SK-N-SH (cell line): ENCODE measurements at regions not wholly inside any gene's neighbourhood (a gene's known extent, or its start where the extent isn't known, plus 50 kb on each side); places are given as distances from the start of the nearest gene placed in this dataset.
"Not testable (repeated sequence)": the region's sequence is repeated elsewhere in the genome, so short reads cannot be mapped to it uniquely, and the experiment has no call there.

ENCODE experiments used
- CTCF ChIA-PET: fragments of 300-600, 350-600 bp; formaldehyde crosslinking; extraction: SDS; loops from one replicate; lab custom pipeline; 2021; lab: Yijun Ruan, JAX
- POLR2A ChIA-PET: fragments of 350-600 bp; sonication (Branson Sonifier 250); formaldehyde crosslinking; extraction: SDS; loops from one replicate; lab custom pipeline; 2020; ENCODE audit warnings: antibody characterized with exemption, inconsistent platforms; lab: Yijun Ruan, JAX
- DNase-seq: peaks from one replicate; pipeline ENCODE4 v3.0.0; 2012
- H2AFZ ChIP-seq: fragments of 200-600 bp; sonication (generic); 2 replicates; pipeline ENCODE4 v1.8.1; 2016; ENCODE audit warnings: antibody characterized with exemption, mild to moderate bottlenecking, low read depth
- H3F3A ChIP-seq: fragments of 200-600 bp; sonication (generic); replicated peaks from 2 replicates; pipeline ENCODE3; 2016; ENCODE audit warnings: antibody characterized with exemption, mild to moderate bottlenecking; ENCODE audit not compliant: insufficient read depth
- H3K27ac ChIP-seq, 2 experiments: fragments of 200-500 bp in 1 of 2; fragments of 200-600 bp in 1 of 2; sonication (Bioruptor generic) in 1 of 2; sonication (generic), shearing (Covaris generic) in 1 of 2; 2 replicates each; pipeline versions ENCODE4 v1.5.1 to v1.6.1; 2014 to 2016; ENCODE audit warnings: low read depth in 2 of 2, inconsistent platforms in 1 of 2, low read length in 1 of 2, mild to moderate bottlenecking in 1 of 2, mixed read lengths in 1 of 2
- H3K27me3 ChIP-seq: fragments of 200-600 bp; sonication (generic), shearing (Covaris generic); 2 replicates; pipeline ENCODE4 v1.6.1; 2016; ENCODE audit warnings: mixed run types; ENCODE audit not compliant: insufficient read depth
- H3K36me3 ChIP-seq, 2 experiments: fragments of 200-500 bp in 1 of 2; fragments of 200-600 bp in 1 of 2; sonication (Bioruptor generic) in 1 of 2; sonication (generic) in 1 of 2; replicated peaks in 1 of 2; 2 replicates each; pipeline versions ENCODE3 to v1.5.1; 2014 to 2016; ENCODE audit warnings: low read length in 1 of 2, mild to moderate bottlenecking in 1 of 2; ENCODE audit not compliant: insufficient read depth in 2 of 2, control insufficient read depth in 1 of 2
- H3K4me1 ChIP-seq, 2 experiments: fragments of 200-500 bp in 1 of 2; fragments of 200-600 bp in 1 of 2; sonication (Bioruptor generic) in 1 of 2; sonication (generic), shearing (Covaris generic) in 1 of 2; 2 replicates each; pipeline versions ENCODE4 v1.5.1 to v1.6.1; 2014 to 2016; ENCODE audit warnings: low read depth in 1 of 2, low read length in 1 of 2, mixed run types in 1 of 2; ENCODE audit not compliant: insufficient read depth in 2 of 2, control insufficient read depth in 1 of 2
- H3K4me2 ChIP-seq: fragments of 200-600 bp; sonication (generic), shearing (Covaris generic); 2 replicates; pipeline ENCODE4 v1.6.1; 2017; ENCODE audit warnings: mixed run types
- H3K4me3 ChIP-seq, 2 experiments: fragments of 200-500 bp in 1 of 2; fragments of 200-600 bp in 1 of 2; sonication (Bioruptor generic) in 1 of 2; sonication (generic), shearing (Covaris generic) in 1 of 2; 2 replicates each; pipeline versions ENCODE4 v1.5.1 to v1.8.1; 2014 to 2016; ENCODE audit warnings: low read depth in 2 of 2, inconsistent platforms in 1 of 2, low read length in 1 of 2, mild to moderate bottlenecking in 1 of 2, mixed read lengths in 1 of 2, moderate library complexity in 1 of 2
- H3K79me2 ChIP-seq: fragments of 200-600 bp; sonication (generic); 2 replicates; pipeline ENCODE4 v1.8.1; 2017; ENCODE audit warnings: mild to moderate bottlenecking; ENCODE audit not compliant: insufficient read depth
- H3K9ac ChIP-seq: fragments of 200-600 bp; sonication (generic); 2 replicates; pipeline ENCODE4 v1.6.1; 2017; ENCODE audit warnings: mixed run types
- H3K9me2 ChIP-seq: fragments of 200-600 bp; sonication (generic); 2 replicates; pipeline ENCODE4 v1.6.1; 2017; ENCODE audit warnings: mixed run types
- H3K9me3 ChIP-seq: fragments of 200-600 bp; sonication (generic); 2 replicates; pipeline ENCODE4 v1.6.1; 2017; ENCODE audit warnings: mixed run types, mild to moderate bottlenecking, moderate library complexity
- H4K20me1 ChIP-seq: fragments of 200-600 bp; sonication (generic); 2 replicates; pipeline ENCODE4 v1.6.1; 2017; ENCODE audit warnings: mild to moderate bottlenecking, mixed run types; ENCODE audit not compliant: insufficient read depth
- CHD2 ChIP-seq: fragments of 150-350 bp; IDR thresholded peaks from 2 replicates; pipeline ENCODE4 v1.6.1; 2018; ENCODE audit warnings: low read length; ENCODE audit not compliant: partially characterized antibody
- CTCF ChIP-seq: fragments of 200-600 bp; sonication (generic); IDR thresholded peaks from 2 replicates; pipeline ENCODE4 v1.6.1; 2017; ENCODE audit warnings: antibody characterized with exemption, mild to moderate bottlenecking, moderate library complexity
- FOSL2 ChIP-seq: IDR thresholded peaks from 2 replicates; pipeline ENCODE4 v1.4.0; 2012; ENCODE audit warnings: low read depth, mild to moderate bottlenecking, moderate library complexity, borderline replicate concordance
- JUND ChIP-seq: IDR thresholded peaks from 2 replicates; pipeline ENCODE4 v1.4.0; 2012
- PBX3 ChIP-seq: IDR thresholded peaks from 2 replicates; pipeline ENCODE4; 2012
- RXRA ChIP-seq: IDR thresholded peaks from 2 replicates; pipeline ENCODE4 v1.4.0; 2012; ENCODE audit warnings: low read depth, mild to moderate bottlenecking, borderline replicate concordance
- TEAD4 ChIP-seq: IDR thresholded peaks from 2 replicates; pipeline ENCODE4 v1.4.0; 2012; ENCODE audit warnings: mild to moderate bottlenecking, borderline replicate concordance; ENCODE audit not compliant: insufficient read depth
- WGBS: methylation state at CpG from one replicate; pipeline ENCODE4 v1.1.6; 2017; ENCODE audit warnings: low lambda C conversion rate; 5-methylcytosine and 5-hydroxymethylcytosine counted together

- TF ChIP-seq CTCF = no peak
- TF ChIP-seq PBX3 = no peak
- TF ChIP-seq JUND = no peak
- no peak for TF ChIP-seq CHD2
- no peak for TF ChIP-seq FOSL2
- no peak for TF ChIP-seq RXRA
Measured at GRCh38 chr5:129284010-129284409, 176.1 kb upstream of the ADAMTS19 start (continued).

GRCh38 chr5:129294216-129294615 lies 165.9 kb upstream of the ADAMTS19 start:
- H3K4me1 ChIP-seq, H3K36me3 ChIP-seq, H3K79me2 ChIP-seq, H4K20me1 ChIP-seq, H3K9me3 ChIP-seq, H3K4me2 ChIP-seq, DNase-seq, H2AFZ ChIP-seq, H3K27ac ChIP-seq, H3K9ac ChIP-seq, H3K27me3 ChIP-seq, H3F3A ChIP-seq, H3K9me2 ChIP-seq, POLR2A ChIA-PET, H3K4me3 ChIP-seq: not testable (repeated sequence)
- CTCF ChIA-PET = interaction anchor here (0.6 kb wide), 1 partner anchor 289 kb away, joined by 3 read pairs; no protein-coding TSS in a partner anchor
- 8% methylated on average over 5 of the region's 5 CpGs for WGBS

- Histone ChIP-seq H3K27ac (no peak overlapping the region), H3K79me2 (no peaks in the 10 kb centered on the region), H2AFZ (no peak overlapping the region), H3K36me3 (no peaks in the 10 kb centered on the region), H3K4me3 (no peak overlapping the region), H3K9ac (no peak overlapping the region), H3K4me1 (no peaks in the 10 kb centered on the region), H3K27me3 (no peaks in the 10 kb centered on the region), H3K9me2 (no peaks in the 10 kb centered on the region), H3F3A (no peaks in the 10 kb centered on the region), H4K20me1 (no peaks in the 10 kb centered on the region), H3K4me2 (no peak overlapping the region), H3K9me3 (no peaks in the 10 kb centered on the region)
- ChIA-PET CTCF (no interaction called here), POLR2A (no interaction called here)
- no peak for DNase-seq
- WGBS = 0% methylated on average over 1 of the region's 6 CpGs
- TF ChIP-seq CTCF (no peak), TEAD4 (no peak)
- TF ChIP-seq, all 33 proteins: peak for 0
Measured at GRCh38 chr5:129306725-129307124, 153.4 kb upstream of the ADAMTS19 start.
